Left lung (tissue), 4 donors: ENCODE measurements at regions not wholly inside any gene's neighbourhood (a gene's known extent, or its start where the extent isn't known, plus 50 kb on each side); places are given as distances from the start of the nearest gene placed in this dataset.

ENCODE experiments used
- ATAC-seq: fragments of 200-7000 bp; cut with Tn5 transposase; one replicate; pipeline ENCODE4 v1.9.1; 2020; ENCODE audit warnings: moderate library complexity
- DNase-seq, 4 donors: peaks; one replicate each; pipeline ENCODE4 v3.0.0-alpha.2; 2013 to 2020
- H3K27ac ChIP-seq, 2 donors: fragments of 200-600 bp; sonication (generic) in 1 of 2; one replicate each; pipeline versions ENCODE4 v1.5.0 to v1.8.0; 2020 to 2021
- H3K27me3 ChIP-seq, 2 donors: fragments of 200-600 bp; sonication (generic) in 1 of 2; one replicate each; pipeline versions ENCODE4 v1.5.0 to v1.8.0; 2020 to 2021
- H3K36me3 ChIP-seq, 2 donors: fragments of 200-600 bp; sonication (generic) in 1 of 2; one replicate each; pipeline versions ENCODE4 v1.5.0 to v1.8.0; 2020 to 2021
- H3K4me1 ChIP-seq, 2 donors: fragments of 200-600 bp; one replicate each; pipeline ENCODE4 v1.8.0; 2021
- H3K4me3 ChIP-seq, 2 donors: fragments of 200-600 bp; sonication (generic) in 1 of 2; one replicate each; pipeline versions ENCODE4 v1.5.0 to v1.8.0; 2020 to 2021; ENCODE audit warnings: mild to moderate bottlenecking in 1 of 2
- H3K9me3 ChIP-seq, 2 donors: fragments of 200-600 bp; sonication (generic) in 1 of 2; one replicate each; pipeline versions ENCODE4 v1.5.0 to v1.8.0; 2020 to 2021
- CTCF ChIP-seq, 2 donors: fragments of 200-600 bp; sonication (generic) in 1 of 2; IDR thresholded peaks; one replicate each; pipeline versions ENCODE4 v1.5.0 to v1.8.0; 2021; ENCODE audit warnings: antibody characterized with exemption in 2 of 2
- intact Hi-C, 2 donors: fragments of 100-400 bp; cut with DNase I; formaldehyde crosslinking; loops; one replicate each; pipeline versions ENCODE4 v1.11.2 to v1.14.2; 2022
- donor health status: DM: no; HTN: yes; CAD: no.
- donor health status: DM: no; HTN: no; CAD: no.

GRCh38 chr9:88828018-88828417, 163.2 kb upstream of the S1PR3 start:
- DNase-seq (no peak), ATAC-seq (no peak)
- Histone ChIP-seq H3K27ac (no peak overlapping the region), H3K4me1 (no peaks in the 10 kb centered on the region), H3K4me3 (no peak overlapping the region), H3K27me3 (peaks cover 0 to 94% of the 10 kb centered on the region in 2 donors), H3K36me3 (no peaks in the 10 kb centered on the region), H3K9me3 (no peaks in the 10 kb centered on the region)
- intact Hi-C loops, result no loop called here
- no peak for TF ChIP-seq CTCF (IDR thresholded peaks at IDR 0.05)

GRCh38 chr9:88828492-88828974, 162.7 kb upstream of the S1PR3 start:
- Histone ChIP-seq H3K27me3 (peaks cover 0 to 94% of the 10 kb centered on the region in 2 donors), H3K27ac (no peak overlapping the region), H3K4me3 (no peak overlapping the region), H3K36me3 (no peaks in the 10 kb centered on the region), H3K4me1 (no peaks in the 10 kb centered on the region), H3K9me3 (no peaks in the 10 kb centered on the region)
- no peak for TF ChIP-seq CTCF (IDR thresholded peaks at IDR 0.05)
- ATAC-seq, result no peak
- peak in 1 of 4 donors; percentile 69 for DNase-seq
- intact Hi-C loops, result no loop called here

GRCh38 chr9:88829276-88829675, 162.0 kb upstream of the S1PR3 start:
- H3K36me3 ChIP-seq, result no peaks in the 10 kb centered on the region
- peaks cover 0 to 94% of the 10 kb centered on the region in 2 donors for H3K27me3 ChIP-seq
- no peak for DNase-seq
- no peak overlapping the region for H3K27ac ChIP-seq
- no peak for ATAC-seq
- no peak for TF ChIP-seq CTCF (IDR thresholded peaks at IDR 0.05)
- H3K4me3 ChIP-seq, result no peak overlapping the region
- H3K4me1 ChIP-seq, result no peaks in the 10 kb centered on the region
- intact Hi-C loops, result no loop called here
- no peaks in the 10 kb centered on the region for H3K9me3 ChIP-seq

- Histone ChIP-seq H3K4me1 (peaks cover 0 to 7% of the 10 kb centered on the region in 2 donors), H3K4me3 (no peak overlapping the region), H3K36me3 (no peaks in the 10 kb centered on the region), H3K27ac (no peak overlapping the region), H3K9me3 (no peaks in the 10 kb centered on the region), H3K27me3 (peaks cover 0 to 94% of the 10 kb centered on the region in 2 donors)
- no peak for TF ChIP-seq CTCF (IDR thresholded peaks at IDR 0.05)
- DNase-seq, result no peak
- ATAC-seq, result no peak
- intact Hi-C loops, result no loop called here
Measured at GRCh38 chr9:88831713-88832407, 159.4 kb upstream of the S1PR3 start.

- Histone ChIP-seq H3K27me3 (peaks cover 0 to 87% of the 10 kb centered on the region in 2 donors), H3K36me3 (no peaks in the 10 kb centered on the region), H3K4me3 (no peak overlapping the region), H3K9me3 (no peaks in the 10 kb centered on the region), H3K27ac (no peak overlapping the region), H3K4me1 (peaks cover 0 to 7% of the 10 kb centered on the region in 2 donors)
- no peak for TF ChIP-seq CTCF (IDR thresholded peaks at IDR 0.05)
- intact Hi-C loops, result no loop called here
- ATAC-seq (no peak), DNase-seq (no peak)
Measured at GRCh38 chr9:88833946-88834345, 157.3 kb upstream of the S1PR3 start.
